Left kidney (tissue), 1 donor: ENCODE measurements at regions not wholly inside any gene's neighbourhood (a gene's known extent, or its start where the extent isn't known, plus 50 kb on each side); places are given as distances from the start of the nearest gene placed in this dataset.

ENCODE experiments used
- DNase-seq: peaks from one replicate; pipeline ENCODE4 v3.0.0-alpha.2; 2013

DNA sequence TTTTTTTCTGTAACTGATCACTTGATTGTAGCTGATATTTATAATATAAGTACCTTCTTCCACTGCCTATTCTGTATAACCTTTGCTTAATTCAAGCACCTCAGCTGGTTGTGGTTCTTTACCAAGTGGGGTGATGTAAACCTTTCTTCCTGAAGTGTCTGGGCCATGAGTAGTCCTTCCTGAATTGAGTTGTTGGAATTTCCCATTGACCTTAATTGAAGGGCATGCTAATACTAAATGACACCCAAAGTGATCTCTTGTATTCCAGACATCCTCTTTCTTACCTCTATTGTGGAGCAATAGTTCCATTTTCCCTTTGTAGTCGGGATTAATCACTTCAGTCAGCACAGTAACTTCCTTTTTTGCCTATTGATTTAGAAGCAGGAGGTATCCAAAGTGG, 1496.8 kb upstream of the CELF4 start:
- no peak for DNase-seq

DNA sequence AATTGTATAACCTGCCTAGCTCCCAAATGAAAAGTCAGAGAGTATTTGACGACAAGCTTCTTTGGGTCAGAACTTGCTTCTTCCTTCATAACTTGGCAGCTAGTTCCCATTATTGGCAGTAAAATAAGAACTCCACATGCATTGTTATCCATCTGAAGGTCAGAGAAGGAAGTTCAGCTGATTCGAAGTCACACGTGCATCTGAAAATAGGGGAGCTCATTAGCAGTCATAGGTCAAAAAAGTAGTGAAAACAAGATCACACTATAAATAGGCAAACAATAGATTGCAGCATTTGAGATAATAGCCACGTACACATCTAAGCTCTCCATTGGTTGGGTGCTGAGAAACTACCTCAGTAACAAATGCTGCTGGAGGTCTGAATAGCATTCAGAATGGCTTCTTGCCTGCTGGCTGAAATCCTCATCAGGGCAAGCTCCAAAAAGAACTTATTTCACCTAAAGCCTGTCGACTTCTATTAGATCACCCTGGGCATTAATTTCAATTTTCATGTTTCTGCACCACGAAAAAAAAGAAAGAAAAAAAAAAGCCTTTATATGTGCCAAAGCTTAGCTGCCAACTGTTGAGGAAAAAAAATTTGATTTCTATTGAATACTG, 1492.9 kb upstream of the CELF4 start:
- DNase-seq, result no peak

DNA sequence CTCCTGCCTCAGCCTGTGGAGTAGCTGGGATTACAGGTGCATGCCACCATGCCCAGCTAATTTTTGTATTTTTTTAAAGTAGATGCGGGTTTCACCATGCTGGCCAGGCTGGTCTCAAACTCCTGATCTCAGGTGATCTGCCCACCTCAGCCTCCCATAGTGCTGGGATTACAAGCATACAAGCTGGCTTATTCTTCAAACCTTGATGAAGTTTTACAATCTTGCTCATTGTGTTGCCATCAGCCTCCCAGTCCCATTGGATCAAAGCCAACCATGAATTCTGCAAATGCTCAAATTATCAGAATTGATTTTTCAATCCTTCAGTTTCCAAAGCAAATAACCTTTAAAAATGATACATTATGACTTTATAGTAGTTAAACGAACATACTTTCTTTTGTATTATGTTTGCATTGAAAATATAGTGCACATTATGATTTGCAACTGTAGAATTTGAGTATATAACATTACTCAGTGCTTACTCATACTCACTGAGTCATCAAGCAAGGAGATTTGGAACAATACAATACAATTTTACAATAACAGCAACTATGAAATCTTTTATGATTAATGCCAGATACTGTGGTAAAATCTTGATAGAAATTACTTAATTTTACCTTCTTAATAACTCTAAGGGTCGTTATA, 1491.9 kb upstream of the CELF4 start:
- DNase-seq, result no peak

DNA sequence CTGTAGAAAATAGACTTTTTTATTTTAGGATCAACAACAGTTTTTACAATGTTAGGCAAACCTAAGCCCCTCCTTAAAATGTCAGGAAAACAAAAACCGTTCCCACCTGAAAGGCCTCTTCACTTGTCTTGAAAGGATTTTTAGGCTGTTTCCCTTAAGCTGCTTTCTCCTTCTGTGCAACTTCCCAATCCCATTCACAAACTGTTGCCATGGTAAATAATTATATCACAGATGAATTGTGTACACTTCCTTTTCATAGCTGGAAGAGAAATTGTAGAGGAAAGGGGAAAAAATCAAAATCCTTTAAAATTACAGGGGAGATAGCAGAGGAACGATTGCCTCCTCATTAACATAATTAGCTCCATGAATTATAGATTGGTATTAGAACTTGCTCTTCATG, 1488.0 kb upstream of the CELF4 start:
- DNase-seq, result no peak

DNA sequence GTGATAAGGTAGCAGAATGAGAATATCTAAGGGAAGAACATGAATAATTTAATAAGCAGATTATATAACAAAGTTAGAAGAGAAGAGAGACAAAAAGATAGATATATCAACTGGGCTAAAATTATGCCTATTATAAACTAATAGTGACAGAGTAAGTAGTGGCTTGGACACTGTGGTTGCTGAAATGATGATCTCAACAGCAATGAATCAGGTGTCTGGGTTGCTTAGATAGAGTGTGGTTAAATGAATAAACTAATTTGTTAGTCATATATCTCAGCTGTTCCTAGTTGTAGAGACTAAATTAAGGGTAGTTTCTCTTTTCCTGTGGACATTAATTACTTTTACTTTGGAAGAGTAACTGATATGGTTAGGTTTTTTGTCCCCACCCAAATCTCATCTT, 1485.4 kb upstream of the CELF4 start:
- no peak for DNase-seq

DNA sequence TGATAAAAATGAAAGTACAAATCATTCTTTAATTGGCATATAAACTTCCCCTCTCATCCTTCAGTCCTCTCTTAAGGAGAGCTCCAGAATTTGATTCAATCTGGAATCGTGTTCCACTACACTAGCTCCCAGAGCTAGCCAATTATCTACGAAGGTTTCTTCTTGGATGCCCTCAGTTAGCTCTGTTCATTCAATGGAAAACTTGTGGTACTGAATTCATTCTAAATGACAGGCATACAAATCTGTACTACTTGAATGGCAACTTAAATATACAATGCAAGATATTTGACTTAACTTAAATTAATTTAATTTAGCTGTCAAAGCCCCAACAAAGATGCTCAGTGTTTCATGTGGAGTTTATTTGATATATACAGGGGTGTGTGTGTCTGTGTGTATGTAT, 1474.2 kb upstream of the CELF4 start:
- no peak for DNase-seq

DNA sequence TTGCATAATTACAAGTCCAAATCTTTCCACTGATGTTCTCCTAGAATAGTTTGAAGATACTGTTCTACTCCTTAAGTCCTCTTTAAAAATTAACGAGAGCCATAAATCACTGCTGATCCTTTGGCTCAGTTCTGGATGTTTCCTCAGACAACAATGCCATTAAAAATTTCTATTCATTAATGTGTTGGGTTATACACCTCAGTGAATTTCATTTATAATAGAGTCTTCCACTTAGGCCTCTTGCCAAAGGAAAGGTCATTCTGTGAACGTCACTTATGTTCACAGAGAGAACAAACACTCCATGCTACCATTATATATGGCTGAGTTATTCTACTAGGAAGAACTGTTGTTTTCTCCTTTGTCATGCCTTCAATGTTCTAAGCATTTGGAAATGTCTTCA, 1472.3 kb upstream of the CELF4 start:
- DNase-seq, result no peak

DNA sequence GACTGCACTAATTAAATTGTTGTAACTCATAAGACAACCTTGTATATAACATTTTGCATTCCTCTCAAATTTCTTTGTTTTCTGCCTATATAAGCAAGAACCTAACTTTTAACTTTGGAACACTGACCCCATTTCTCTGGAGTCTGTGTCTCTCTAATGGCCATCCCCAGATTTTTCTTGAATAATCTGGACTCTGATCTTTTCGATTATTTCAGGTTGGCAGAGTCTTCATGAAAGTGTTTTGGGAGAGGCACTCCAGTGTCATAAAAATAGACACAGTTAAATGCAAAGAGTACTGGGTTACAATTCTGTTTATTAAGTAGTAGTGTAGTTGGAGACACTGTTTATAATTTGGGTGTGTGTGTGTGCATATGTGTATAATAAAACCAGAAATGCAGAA, 1467.7 kb upstream of the CELF4 start:
- no peak for DNase-seq

DNA sequence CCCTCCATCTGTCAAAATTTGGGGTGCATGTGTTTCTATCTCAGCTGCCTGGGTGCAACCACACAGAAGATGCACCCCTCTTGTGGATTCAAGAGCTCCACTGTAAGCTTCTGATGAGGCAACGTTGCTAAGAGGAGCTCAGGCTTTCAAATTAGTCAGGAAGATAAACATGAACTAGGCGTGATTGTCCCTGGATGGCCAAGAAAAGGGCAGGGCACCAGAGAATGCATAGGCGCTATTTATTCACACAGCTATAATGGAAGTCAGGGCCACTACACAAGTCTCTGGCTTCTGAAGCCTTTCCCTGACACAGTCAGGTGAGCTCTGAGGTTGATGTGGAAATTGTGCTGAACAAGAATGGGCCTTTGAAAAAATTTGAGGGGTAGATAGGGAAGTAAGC, 1466.0 kb upstream of the CELF4 start:
- no peak for DNase-seq

DNA sequence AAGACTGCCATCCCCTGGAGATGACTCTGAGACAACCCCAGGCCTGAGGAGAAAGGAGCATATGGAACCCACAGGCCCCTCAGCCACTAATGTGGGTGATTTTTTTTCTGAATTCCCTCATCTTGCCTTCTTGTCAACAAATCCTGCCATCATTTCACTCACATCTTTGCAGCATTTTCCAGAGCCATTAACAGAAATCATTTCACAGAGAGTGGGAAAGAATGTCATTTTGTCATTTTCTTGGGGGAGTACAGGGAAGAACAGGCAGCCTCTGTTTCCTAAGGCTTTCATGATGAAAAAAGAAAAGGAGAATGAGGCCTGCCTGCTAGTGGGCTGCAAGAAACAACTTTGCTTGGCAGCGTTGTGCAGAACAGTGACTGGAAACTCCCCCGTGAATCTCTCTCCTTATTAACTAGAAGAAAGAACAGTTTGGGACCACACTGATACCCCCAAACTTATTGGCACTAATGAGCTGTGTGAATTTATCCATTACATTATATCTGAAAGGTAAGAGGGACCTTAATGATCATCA, 1464.6 kb upstream of the CELF4 start:
- DNase-seq, result no peak

DNA sequence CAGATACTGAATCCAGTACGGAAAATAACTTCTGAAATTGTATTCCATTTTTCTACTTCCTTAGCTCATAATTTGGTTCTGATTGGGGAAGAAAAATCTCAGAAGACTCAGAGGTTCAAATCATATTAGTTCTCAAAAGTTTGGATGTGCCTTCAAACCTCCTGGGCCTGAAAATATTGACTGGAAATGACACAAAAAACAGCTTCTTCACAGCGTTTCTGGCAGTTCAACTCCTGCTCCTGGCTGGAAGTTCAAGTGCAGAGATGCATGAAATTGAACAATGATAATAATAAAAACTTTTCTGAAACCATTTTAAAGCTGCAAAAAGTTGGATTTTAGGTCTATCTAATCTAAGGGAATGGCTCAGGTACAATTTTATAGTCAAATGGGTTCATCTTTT, 1459.9 kb upstream of the CELF4 start:
- no peak for DNase-seq

DNA sequence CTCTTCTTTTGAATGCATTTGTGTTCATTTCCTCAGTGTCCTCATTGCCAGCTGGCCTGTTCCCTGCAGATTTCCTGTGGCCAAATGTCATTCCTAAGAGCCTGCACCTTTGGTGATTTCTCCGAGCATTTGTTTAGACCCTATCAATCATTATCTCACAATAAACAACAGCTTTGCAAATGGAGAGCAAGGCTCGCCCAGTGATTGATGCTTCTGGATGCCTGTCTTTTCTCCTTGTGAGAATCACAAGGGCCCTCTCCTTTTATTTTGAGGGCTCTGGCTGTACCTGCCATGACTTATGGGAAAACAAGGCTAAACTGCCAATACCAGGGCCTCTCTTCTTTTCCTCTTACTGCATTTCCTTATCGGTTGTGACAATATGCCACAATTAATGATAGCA, 1454.4 kb upstream of the CELF4 start:
- no peak for DNase-seq

DNA sequence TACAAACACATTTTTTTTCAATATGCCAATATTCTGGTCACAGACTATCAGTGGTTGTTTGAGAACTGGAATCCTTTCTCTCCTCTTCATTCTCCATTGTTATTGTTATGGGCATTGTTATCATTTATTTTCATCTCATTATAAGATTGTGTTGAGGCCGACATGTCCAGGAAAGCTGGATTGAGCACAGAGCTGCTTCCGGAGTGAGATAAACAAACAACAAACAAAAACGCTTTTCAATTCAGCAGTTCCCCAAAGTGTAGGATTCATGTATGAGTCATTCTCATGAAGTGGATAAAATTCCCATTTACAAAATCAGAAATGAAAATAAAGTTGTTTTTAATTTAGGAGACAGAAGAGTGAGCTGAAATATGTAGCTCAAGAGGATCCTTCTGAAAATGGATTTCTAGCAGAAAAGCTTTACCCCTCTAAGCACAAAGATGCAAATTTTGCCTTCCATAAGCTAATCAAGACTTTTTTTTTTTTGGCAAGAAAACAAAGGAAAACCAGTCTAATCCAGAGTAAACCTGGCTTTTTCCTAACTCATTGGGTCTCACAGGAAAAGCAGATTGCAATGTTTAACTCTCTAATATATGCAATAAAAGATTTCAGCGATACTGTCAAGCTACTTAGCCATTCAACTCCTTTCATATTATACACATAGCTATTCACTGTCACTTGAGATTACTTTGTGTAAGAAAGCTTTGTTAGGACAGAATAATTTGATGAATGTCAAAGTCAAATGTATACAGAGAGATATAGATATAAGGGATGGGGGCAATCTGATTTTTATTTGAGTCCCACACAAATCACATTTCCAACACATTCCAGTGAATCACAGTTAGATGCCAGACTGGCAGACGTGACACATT, 1441.7 kb upstream of the CELF4 start:
- DNase-seq, result no peak

DNA sequence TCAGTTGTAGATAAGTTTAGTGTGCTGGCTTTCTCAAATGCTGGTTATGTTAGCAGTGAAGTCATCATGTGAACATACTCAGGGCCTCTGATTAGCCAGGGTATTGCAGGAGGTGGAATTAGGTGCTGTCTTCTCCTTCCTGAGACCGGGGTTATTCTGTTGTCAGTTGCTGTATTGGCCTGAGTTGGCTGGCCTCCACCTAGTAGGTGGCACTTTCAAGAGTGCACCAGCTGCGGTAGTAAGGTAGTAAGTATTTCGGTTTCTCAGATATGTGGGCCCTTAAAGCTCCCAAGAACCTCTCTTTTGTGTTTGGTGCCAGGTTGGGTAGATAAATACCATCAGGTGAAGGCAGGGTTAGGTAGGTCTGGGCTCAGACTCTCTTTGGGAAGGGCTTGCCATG, 1430.5 kb upstream of the CELF4 start:
- DNase-seq, result no peak

DNA sequence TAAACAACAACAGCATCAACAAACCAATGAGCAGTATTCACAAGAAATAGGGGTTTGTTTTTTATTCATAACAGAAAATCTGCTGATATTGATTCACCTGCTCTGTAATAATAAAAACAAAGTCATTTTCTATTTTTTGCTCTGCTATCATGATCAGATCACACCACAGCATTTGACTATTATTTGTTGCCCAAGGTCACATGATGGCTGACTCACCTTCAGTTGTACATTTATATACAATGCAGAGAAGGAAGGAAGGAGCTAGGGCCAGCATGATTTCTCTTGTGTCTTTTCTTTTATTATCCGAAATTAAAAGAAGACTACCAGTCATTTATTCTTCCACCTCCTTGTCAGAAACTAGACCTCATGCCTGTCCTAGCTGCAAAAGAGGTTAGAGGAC, 1427.7 kb upstream of the CELF4 start:
- DNase-seq, result no peak

DNA sequence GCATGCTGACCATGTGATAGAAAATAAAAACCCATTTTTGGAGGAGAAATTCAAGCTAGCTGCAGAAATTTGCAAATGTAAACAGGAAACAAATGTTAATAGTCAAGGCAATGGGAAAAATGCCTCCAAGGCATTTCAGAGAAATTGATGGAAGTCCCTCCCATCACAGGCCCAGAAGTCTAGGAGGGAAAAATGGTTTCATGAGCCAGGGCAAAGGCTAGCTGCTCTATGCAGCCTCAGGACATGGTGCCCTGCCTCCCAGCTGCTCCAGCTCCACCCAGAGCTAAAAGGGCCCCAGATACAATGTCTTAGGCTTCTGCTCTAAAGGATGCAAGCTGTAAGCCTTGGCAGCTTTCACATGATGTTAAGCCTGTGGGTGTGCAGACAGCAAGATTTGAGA, 1419.4 kb upstream of the CELF4 start:
- no peak for DNase-seq

DNA sequence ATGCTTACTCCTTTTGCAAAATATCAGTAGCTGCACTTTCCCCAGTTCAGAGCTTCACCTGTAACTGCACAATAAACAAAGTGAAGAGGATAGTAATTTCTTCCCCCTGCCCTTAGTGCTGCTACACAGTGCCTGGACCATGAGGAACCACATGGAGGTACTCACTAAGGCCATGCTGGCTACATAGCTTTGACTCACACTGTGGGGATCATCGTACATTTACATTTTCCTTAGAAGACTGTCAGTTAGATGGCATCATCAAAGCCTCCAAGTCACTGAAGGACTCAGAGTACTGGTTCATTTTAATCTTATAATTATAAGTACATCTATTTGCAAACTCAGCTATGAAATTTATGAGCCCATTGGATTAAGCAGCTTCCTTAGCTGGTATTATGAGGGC, 1416.5 kb upstream of the CELF4 start:
- DNase-seq, result no peak

DNA sequence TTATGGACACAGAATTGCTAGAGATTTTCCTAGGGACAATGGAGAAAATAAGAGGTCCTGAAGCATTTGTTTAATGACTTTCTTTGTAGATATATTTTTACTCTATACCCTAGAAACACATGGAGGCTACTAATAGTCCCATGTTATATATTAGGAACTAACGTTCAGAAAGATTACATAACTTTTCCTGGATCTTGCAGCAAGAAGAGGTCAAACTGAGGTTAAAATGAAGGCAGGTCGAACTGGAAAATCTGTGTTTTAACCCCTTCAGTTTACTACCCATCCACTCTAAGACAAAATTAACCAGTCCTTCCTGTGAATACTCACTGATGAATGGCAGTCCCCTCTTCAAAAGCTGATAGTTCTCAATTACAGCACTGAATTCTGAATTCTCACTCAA, 1415.8 kb upstream of the CELF4 start:
- DNase-seq, result no peak

DNA sequence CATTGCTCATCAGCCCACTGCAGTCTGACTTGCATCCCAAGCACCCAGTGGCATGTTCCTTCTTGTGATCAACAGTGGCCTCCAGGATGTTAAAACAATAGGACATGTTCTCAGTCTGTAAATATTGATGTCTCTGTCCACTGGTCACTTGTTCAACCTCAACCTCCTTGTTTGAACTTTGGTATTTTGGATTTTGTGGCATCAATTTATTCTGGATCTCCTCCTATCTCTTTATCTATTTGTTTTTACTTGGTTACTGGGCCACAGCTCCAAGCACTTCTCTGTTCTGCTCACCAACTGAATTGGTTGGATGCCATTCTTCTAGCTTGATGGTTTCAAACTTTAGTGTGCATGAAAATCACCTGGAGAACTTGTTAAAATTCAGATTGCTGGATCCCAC, 1414.8 kb upstream of the CELF4 start:
- no peak for DNase-seq

DNA sequence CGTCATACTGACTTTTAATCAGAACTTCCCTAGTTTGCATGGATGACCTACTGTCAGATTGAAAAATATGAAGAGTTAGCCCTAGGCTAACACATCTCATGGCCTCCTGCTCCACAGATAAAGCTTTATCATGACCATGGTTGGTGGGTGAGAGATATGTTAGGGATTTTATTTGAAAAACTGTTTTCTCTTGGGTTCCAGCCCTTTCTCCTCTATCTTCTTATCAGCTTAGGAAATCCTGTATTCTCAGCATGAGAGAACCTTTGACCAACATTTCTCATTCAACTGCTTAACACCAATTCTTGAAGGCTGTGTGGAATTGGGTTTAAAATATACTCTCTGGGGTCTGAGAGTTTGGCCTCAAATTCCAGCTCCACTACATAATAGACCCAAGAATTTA, 1407.0 kb upstream of the CELF4 start:
- DNase-seq, result no peak

DNA sequence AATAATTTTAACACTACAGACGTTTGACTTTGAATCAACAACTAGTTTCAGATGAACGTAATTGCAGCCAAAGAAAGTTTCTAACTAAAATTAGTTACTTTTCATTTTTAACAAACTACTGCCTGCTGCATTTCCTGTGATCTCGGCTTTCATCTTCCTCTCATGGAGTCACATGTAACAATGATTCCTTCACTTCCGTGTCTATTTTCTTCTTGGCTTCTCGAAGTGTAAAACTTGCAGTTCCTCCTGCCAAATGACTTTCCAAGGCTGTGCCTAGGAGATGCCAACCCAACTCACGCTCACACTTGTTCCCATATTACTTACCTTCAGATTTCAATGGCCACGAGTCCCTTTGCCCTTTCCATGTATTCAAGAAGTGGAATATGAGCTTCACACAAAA, 1406.3 kb upstream of the CELF4 start:
- DNase-seq, result no peak

DNA sequence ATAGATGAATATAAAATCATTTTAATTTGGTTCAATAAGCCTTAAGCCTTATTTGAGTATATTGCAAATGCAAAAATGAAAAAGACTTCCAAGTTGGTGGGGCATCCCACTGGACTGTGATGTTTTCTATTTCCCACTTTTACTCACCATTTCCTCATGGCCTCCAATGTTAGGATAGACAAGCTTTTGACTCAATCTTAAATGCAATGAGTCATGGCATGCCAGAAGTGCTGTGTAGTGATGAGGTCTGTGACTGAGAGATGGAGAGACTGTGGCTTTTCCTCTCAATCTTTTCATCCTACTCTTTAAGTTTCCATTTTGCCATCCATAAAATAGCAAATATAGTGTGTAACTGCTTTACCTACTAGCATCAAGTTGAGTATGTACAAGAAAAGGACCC, 1401.2 kb upstream of the CELF4 start:
- DNase-seq, result no peak

DNA sequence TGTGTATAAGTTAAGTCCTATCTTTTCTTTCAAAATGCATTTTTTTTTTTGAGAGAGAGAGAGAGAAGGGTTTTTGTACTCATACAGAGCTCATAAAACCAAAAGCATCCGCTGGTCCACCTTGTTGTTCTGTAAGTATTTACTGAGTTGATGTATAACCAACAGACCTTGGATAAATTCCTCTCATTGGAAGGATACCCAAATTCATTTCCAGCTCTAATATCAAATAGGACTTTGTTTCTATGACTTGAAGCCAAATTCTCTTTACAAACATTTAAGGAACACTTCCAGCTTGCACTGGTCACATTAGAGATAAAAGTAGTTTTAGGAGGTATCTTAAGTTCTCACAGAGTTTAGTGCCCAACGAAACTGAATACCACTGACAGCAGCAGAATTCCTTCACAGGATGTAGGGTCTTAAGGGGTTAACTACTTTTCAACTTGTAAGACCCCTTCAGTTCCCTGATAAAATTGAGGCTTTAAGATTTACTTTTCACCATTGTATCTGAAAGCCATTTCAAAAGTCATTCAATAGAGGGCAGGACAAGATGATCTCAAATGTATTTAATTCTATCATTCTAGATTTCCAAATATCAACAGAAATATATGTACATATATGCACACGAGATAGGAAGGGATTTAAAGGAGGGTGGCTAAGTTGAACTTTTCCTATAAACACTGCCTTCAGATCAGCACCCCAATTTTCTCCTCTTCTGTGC, 1398.5 kb upstream of the CELF4 start:
- no peak for DNase-seq
